NCI-H2029 (cell line): ENCODE measurements at regions not wholly inside any gene's neighbourhood (a gene's known extent, or its start where the extent isn't known, plus 50 kb on each side); places are given as distances from the start of the nearest gene placed in this dataset.

ENCODE experiments used
- DNase-seq: peaks from one replicate; lab custom pipeline; 2025; lab: John Stamatoyannopoulos, UW

- DNase-seq = no peak
Measured at GRCh38 chr10:3691482-3691881, 93.5 kb downstream of the KLF6 start.

- DNase-seq = no peak
Measured at GRCh38 chr10:3689871-3690510, 95.0 kb downstream of the KLF6 start.

DNA sequence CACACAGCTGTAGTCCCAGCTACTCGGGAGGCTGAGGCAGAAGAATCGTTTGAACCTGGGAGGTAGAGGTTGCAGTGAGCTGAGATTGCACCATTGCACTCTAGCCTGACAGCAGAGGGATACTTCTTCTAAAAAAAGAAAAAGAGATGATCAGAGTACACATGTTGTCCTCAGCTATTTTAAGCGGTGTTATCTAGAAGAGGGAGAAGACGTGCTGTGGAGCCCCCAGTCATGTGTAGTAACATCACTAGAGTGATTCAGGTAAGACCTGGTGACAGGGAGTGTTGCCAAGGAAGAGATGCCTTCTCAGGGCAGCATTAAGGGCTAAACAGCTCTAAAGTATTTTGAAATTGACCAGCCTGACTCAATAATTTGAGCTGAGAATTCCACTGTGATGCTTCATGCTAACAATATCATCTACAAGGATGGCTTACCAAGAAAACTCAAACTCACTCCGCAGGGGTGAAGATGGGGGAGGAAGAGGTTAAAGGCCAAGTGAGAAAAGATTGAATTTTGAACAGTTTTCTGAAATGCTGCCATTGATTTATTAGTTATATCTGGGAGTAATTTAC lies 97.4 kb downstream of the KLF6 start:
- no peak for DNase-seq

DNA sequence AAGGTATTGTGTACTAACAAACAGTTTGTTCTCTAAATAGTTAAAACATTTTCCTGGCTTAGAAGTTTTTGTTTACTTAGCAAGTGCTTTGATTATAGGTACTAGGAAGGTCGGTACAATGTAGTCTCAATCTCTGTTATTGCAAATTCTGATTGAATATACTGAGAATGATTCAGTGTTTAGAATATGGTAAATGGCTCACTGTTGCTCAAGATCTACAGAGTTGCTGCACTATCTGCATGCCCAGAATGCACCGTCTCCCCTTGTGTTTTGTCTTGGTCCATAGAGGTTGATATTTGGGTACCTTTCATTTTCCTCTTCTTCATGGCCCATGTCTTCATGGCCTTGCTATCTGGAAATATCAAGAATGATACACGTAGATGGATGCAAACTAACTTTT lies 99.6 kb downstream of the KLF6 start:
- DNase-seq = no peak

GRCh38 chr10:3684891-3685290 lies 100.1 kb downstream of the KLF6 start:
- DNase-seq = no peak

- DNase-seq = no peak
Measured at GRCh38 chr10:3683560-3683959, 101.4 kb downstream of the KLF6 start.

DNA sequence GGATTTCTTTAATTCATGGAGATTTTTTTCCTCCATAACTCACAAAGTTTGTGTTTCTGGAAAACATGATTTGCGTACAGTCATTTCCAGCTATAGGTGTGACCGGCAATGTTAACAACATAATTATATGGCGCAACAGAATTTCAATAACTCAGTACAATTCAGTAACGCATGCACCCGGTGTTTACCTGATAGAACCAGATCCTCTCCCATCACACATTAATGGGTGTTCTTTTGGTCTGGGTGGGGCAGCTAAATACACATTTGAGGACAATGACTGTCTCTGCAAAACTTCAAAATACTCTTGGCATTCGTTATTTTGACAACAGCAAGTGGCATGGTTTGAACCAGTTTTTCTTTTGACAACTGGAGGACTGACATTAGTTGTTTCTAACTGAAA lies 102.3 kb downstream of the KLF6 start:
- no peak for DNase-seq

DNA sequence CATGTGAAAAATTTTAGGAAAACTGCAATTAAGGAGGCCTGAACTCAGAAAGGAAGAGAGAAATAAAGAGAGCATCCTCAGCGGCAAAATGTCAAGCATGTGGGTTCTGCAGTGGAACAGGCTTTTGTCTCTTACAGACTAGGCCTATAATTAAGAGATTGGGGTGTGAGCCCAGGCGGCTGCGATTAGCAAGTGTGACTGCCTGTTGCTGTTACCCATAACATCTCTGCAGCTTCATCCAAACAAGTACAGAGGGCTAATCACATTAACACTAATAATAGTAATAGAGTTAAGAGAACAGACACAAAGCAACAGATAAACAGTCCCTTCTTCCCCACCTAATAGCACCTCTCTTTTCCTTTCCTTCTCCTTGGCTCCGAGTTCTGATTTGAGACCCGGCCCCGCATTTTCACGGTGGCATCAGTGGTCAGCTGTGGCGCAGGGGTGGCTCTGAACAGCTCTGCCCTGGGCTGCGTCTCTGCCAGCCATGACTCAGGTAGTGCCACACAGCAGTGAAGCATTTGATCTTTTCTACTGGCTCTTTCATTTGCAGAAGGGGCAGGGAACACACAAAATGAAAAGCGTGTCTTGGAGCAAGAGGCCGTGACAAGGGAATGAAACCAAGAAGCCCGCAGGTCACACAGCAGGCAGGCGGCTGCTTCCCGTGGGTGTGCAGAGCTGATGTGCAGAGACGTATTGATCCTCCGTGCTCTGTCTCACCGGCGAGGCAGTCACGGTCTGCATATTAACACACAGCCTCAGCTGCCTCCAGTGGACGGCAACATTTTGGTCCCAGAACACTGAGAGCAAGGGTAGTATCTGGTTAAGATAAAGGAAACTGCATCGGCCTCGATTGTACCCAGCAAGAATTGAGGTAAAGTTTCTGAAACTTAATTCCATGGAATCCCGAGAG lies 103.1 kb downstream of the KLF6 start:
- DNase-seq = no peak

- no peak for DNase-seq
Measured at GRCh38 chr10:3679950-3680629, 104.9 kb downstream of the KLF6 start.

DNA sequence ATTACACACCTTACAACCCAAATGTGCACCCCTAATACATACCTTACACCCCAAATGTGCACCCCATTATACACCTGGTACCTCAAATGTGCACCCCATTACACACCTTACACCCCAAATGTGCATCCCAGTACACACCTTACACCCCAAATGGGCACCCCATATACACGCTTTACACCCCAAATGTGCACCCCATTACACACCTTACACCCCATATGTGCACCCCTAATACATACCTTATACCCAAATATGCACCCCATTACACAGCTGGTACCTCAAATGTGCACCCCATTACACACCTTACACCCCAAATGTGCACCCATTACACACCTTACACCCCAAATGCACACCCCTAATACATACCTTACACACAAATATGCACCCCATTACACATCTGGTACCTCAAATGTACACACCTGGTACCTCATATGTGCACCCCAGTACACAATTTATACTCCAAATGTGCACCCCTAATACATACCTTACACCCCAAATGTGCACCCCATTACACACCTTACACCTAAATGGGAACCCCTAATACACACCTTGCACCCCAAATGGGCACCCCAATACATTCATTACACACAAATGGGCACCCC lies 106.3 kb downstream of the KLF6 start:
- no peak for DNase-seq

- DNase-seq = no peak
Measured at GRCh38 chr10:3676564-3676963, 108.4 kb downstream of the KLF6 start.

- DNase-seq = no peak
Measured at GRCh38 chr10:3672220-3672619, 112.8 kb downstream of the KLF6 start.

DNA sequence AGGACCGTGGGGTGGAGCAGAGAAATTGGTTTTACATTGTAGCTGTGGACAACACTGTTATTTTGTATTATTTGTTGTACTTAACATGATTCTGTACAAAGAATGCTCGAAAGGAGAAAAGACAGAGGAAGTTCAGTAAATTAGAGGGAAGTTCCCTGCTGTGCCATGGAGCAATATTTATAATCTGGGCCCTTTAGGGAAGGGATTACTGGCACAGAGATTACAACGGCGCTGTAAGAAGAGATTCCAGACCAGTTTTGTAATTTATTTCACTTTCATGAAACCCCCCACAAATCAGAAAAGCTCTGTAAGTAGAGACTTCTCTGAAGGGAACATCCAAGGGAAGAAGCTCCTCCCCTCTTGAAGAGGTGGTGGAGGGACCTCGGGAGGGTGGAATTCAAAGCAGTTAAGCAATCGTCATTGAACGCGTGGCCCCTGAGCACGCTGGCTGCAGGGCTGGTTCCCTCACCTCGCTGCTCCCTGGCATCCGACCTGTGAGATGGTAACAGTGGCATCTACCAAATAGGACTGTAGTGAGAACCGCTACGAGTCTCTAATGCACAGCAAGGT lies 113.5 kb downstream of the KLF6 start:
- no peak for DNase-seq

DNA sequence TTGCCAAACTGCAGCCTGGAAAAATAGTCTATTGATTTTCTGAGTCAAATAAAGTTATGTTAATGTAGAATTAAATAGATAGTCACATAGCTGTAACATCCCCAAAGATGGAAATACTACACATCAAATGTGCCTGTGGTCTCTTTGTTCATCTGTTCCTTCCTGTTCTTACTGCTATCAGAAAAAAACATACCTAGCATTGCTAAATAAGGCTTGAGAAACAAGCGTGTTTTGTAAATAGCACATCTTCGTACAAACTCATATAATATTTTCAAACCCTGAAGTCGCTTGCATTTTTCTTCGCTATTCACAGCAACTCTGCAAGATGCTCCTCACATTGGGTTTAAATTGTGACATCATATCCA lies 116.1 kb downstream of the KLF6 start:
- no peak for DNase-seq

GRCh38 chr10:3668276-3668965 lies 116.6 kb downstream of the KLF6 start:
- no peak for DNase-seq

GRCh38 chr10:3666525-3667302 lies 118.3 kb downstream of the KLF6 start:
- no peak for DNase-seq

- DNase-seq = no peak
Measured at GRCh38 chr10:3665316-3665908, 119.6 kb downstream of the KLF6 start.

GRCh38 chr10:3662775-3663174 lies 122.2 kb downstream of the KLF6 start:
- DNase-seq = no peak

DNA sequence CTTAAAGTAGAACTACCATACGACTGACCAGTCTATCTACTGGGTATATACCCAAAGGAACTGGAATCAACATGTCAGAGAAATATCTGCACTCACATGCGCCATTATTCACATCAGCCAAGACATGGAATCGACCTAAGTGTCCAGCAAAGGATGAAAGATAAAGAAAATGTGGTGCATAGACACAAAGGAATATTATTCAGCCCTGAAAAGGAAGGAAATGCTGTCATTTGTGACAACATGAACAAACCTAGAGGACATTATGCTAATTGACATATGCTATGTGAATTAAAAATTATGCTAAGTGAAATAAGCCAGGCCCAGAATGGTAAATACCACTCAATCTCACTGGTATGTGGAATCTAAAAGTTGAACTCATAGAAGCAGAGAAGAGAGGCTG lies 123.7 kb downstream of the KLF6 start:
- no peak for DNase-seq

- DNase-seq = no peak
Measured at GRCh38 chr10:3660753-3661152, 124.3 kb downstream of the KLF6 start.
